Choroid plexus epithelial cell (primary cell): ENCODE measurements at regions not wholly inside any gene's neighbourhood (a gene's known extent, or its start where the extent isn't known, plus 50 kb on each side); places are given as distances from the start of the nearest gene placed in this dataset.

Experiments
- DNase-seq: peaks from one replicate; pipeline ENCODE4 v3.0.0-alpha.2; 2010; ENCODE audit warnings: low read depth
- H3K4me3 ChIP-seq: 2 replicates; pipeline ENCODE4 v1.5.1; 2011; ENCODE audit warnings: low read depth, mild to moderate bottlenecking, control low read depth, low read length, moderate library complexity
- CTCF ChIP-seq: conservative IDR thresholded peaks from 2 replicates; pipeline ENCODE4 v1.5.1; 2011; ENCODE audit warnings: low read depth, mild to moderate bottlenecking, control low read depth, inconsistent platforms, low read length, moderate library complexity

- no peak for TF ChIP-seq CTCF
- no peak for DNase-seq
- no peak overlapping the region for H3K4me3 ChIP-seq
These were observed 75.0 kb upstream of the IZUMO3 start for GRCh38 chr9:24620741-24621140.

- H3K4me3 ChIP-seq = no peak overlapping the region
- no peak for TF ChIP-seq CTCF
- no peak for DNase-seq
These were observed 71.2 kb upstream of the IZUMO3 start for GRCh38 chr9:24616863-24617262.

DNA sequence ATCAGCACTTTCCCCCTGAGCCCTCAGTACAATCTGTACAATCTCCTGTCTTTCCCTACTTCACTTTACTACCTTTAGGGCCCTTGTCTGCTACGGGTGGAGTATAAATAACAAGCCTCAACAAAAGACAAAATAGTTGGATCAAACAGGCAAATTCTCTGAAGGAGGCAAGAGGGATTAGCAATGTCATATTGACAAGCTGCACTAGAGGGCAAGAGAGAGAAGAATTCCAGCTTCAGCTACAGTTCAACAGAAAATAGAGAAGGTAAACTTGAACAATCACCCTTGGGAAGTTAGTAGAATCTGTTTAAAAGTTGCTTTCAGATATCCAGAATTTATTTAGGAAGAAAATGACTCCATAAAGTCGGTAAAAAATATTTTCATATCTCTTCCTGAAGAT, 68.4 kb upstream of the IZUMO3 start:
- no peak for DNase-seq
- no peak overlapping the region for H3K4me3 ChIP-seq
- no peak for TF ChIP-seq CTCF

DNA sequence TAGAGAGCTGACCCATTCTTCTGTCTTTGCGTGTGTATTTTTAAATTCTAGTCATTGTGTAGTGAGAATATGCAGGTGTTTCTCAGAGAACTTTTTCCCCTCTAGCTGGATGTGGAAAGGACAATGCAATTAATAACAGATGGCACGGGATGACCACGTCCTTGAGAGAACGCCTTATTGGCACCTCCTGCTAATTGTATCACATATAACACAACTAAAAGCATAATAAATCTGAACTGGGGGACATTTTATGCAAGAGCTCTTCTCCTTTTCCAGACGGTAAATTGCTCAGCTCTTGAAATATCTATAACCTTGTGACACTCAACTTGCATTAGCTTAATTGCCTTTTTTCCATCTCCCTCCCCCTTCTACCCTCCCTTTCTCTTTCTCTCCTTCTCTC, 62.9 kb upstream of the IZUMO3 start:
- H3K4me3 ChIP-seq = no peak overlapping the region
- TF ChIP-seq CTCF = no peak
- DNase-seq = no peak

GRCh38 chr9:24602693-24603352, 57.1 kb upstream of the IZUMO3 start:
- no peak for TF ChIP-seq CTCF
- peak; percentile 0 for DNase-seq
- no peak overlapping the region for H3K4me3 ChIP-seq
